Activated CD8-positive, alpha-beta T cell treated with anti-CD3 and anti-CD28 coated beads for 36 hours (primary cell): ENCODE measurements at regions not wholly inside any gene's neighbourhood (a gene's known extent, or its start where the extent isn't known, plus 50 kb on each side); places are given as distances from the start of the nearest gene placed in this dataset.

Source experiments
- ATAC-seq: fragments of 200-7000 bp; cut with Tn5 transposase; one replicate; pipeline ENCODE4 v1.10.0; 2021; ENCODE audit warnings: mild to moderate bottlenecking, moderate library complexity
- CTCF ChIA-PET: fragments of 350-600 bp; sonication (Branson Sonifier 250); formaldehyde crosslinking; loops from one replicate; lab custom pipeline; 2021; ENCODE audit warnings: antibody characterized with exemption; lab: Charles Lee
- POLR2A ChIA-PET: fragments of 350-600 bp; sonication (Branson Sonifier 250); formaldehyde crosslinking; loops from one replicate; lab custom pipeline; 2021; ENCODE audit warnings: antibody characterized with exemption; lab: Charles Lee
- DNase-seq: peaks from one replicate; pipeline ENCODE4 v3.0.0-alpha.2; 2020
- H3K27ac Mint-ChIP-seq: one replicate; pipeline ENCODE4 v1.8.0; 2021; ENCODE audit warnings: mild to moderate bottlenecking, mixed read lengths
- H3K27me3 Mint-ChIP-seq: one replicate; pipeline ENCODE4 v1.8.0; 2021; ENCODE audit warnings: mixed read lengths
- H3K36me3 Mint-ChIP-seq: one replicate; pipeline ENCODE4 v1.8.0; 2021; ENCODE audit warnings: low read depth, mixed read lengths
- H3K4me1 Mint-ChIP-seq: one replicate; pipeline ENCODE4 v1.8.0; 2021; ENCODE audit warnings: low read depth, mixed read lengths
- H3K4me3 Mint-ChIP-seq: one replicate; pipeline ENCODE4 v1.8.0; 2021; ENCODE audit warnings: mild to moderate bottlenecking, moderate library complexity, mixed read lengths
- H3K9me3 Mint-ChIP-seq: one replicate; pipeline ENCODE4 v1.8.0; 2021; ENCODE audit warnings: mixed read lengths
- CTCF ChIP-seq: fragments of 200-600 bp; IDR thresholded peaks from one replicate; pipeline ENCODE4 v1.8.0; 2022; ENCODE audit warnings: antibody characterized with exemption, mild to moderate bottlenecking
- intact Hi-C: fragments of 100-400 bp; cut with micrococcal nuclease; formaldehyde crosslinking; loops from one replicate; pipeline ENCODE4 v1.10.0; 2022

DNA sequence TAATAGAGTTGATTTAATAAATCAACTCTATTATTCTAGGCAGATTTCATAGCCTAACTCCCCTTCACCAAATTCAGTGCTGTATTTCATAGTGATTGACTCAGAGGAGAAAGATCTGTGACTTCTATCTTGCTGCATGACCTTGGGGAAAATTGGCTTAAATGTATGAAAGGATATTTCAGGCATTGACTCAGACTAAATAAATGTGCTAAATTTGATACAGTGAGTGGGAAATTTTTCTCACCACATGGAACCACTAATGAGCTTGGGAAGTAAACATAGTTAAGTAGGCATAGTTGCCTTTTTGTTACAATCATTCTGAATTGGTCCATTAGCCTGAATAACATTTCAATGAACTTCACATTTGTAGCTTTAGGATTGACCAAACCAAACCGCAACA is 89.0 kb upstream of the PRPS1L1 start:
- no peak for TF ChIP-seq CTCF
- Mint-ChIP-seq H3K27ac (no peak overlapping the region), H3K27me3 (peaks cover 1% of the 10 kb centered on the region), H3K4me3 (no peak overlapping the region), H3K4me1 (no peaks in the 10 kb centered on the region), H3K9me3 (no peaks in the 10 kb centered on the region), H3K36me3 (no peaks in the 10 kb centered on the region)
- DNase-seq (no peak), ATAC-seq (no peak)
- intact Hi-C loops = no loop called here
- CTCF ChIA-PET = interaction anchor here (0.7 kb wide), 1 partner anchor 9 kb away, joined by 3 read pairs; no protein-coding TSS in a partner anchor
- POLR2A ChIA-PET = no interaction called here

DNA sequence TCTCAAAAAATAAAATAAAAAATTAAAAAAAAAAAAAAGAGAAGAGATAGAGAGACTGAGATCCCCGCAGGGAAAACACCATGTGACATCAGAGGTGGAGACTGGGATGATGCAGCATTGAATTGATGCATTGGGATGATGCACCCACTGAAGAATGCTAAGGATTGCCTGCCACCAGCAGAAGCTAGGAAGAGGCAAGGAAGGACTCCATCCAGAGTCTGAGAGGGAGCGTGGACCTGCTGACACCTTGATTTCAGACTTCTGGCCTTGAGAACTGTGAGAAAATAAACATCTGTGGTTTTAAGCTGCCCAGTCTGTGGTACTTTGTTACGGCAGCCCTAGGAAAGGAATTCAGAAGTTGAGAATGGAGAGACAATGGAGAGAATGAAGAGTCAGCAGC is 89.8 kb upstream of the PRPS1L1 start:
- no peak for DNase-seq
- Mint-ChIP-seq H3K9me3 (no peaks in the 10 kb centered on the region), H3K36me3 (no peaks in the 10 kb centered on the region), H3K27ac (no peak overlapping the region), H3K4me1 (no peaks in the 10 kb centered on the region), H3K27me3 (peaks cover 1% of the 10 kb centered on the region), H3K4me3 (no peak overlapping the region)
- intact Hi-C loops = no loop called here
- ChIA-PET CTCF (interaction anchor here (0.7 kb wide), 1 partner anchor 8 kb away, joined by 3 read pairs; no protein-coding TSS in a partner anchor), POLR2A (no interaction called here)
- no peak for TF ChIP-seq CTCF
- ATAC-seq = no peak

DNA sequence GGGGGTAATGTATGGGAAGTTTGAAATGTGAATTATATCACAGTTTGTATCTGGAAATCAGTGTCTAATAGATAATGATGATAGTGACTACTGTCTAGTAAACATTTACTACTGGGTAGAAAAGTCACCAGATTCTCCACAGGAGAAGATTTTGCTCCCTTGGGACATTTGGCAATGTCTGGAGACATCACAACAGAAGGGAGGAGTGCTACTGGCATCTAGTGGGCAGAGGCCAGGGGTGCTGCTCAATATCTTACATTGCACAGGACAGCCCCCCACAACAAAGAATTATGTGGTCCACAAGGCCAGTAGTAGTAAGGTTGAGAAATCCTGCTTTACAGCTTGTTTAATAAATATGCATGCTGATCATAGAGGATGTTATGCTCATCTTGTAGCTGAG is 92.3 kb upstream of the PRPS1L1 start:
- Mint-ChIP-seq H3K36me3 (no peaks in the 10 kb centered on the region), H3K9me3 (no peaks in the 10 kb centered on the region), H3K4me1 (no peaks in the 10 kb centered on the region), H3K27ac (no peak overlapping the region), H3K27me3 (peaks cover 1% of the 10 kb centered on the region), H3K4me3 (no peak overlapping the region)
- POLR2A ChIA-PET = no interaction called here
- peak; percentile 4 for DNase-seq
- CTCF ChIA-PET = no interaction called here
- no peak for TF ChIP-seq CTCF
- intact Hi-C loops = no loop called here
- ATAC-seq = no peak

GRCh38 chr7:18123508-18124239 is 96.0 kb upstream of the PRPS1L1 start:
- CTCF ChIA-PET = no interaction called here

More at GRCh38 chr7:18123508-18124239, 96.0 kb upstream of the PRPS1L1 start:
- H3K9me3 Mint-ChIP-seq = no peaks in the 10 kb centered on the region
- H3K27ac Mint-ChIP-seq = no peak overlapping the region
- no peaks in the 10 kb centered on the region for H3K36me3 Mint-ChIP-seq
- POLR2A ChIA-PET = no interaction called here
- no peak for DNase-seq
- intact Hi-C loops = no loop called here
- H3K4me1 Mint-ChIP-seq = no peaks in the 10 kb centered on the region
- H3K27me3 Mint-ChIP-seq = no peaks in the 10 kb centered on the region
- no peak overlapping the region for H3K4me3 Mint-ChIP-seq
- no peak for ATAC-seq
- no peak for TF ChIP-seq CTCF
